ENCODE measurements at regions not wholly inside any gene's neighbourhood (a gene's known extent, or its start where the extent isn't known, plus 50 kb on each side); places are given as distances from the start of the nearest gene placed in this dataset.

GRCh38 chr10:50988792-50989191, 85.5 kb upstream of the PRKG1 start:
- no peak overlapping the region for H2AFZ ChIP-seq (ENCODE audit: low read depth, low read length)
- ATAC-seq (0 out of 3 replicates have a peak, but pooled peaks have one; percentile 34), FAIRE-seq (peak; percentile 29), DNase-seq (ENCODE audit: extremely low read depth in 1 of 4, low spot score in 3 of 4) (peak in 1 of 4 experiments; percentile 17)
- no peaks in the 10 kb centered on the region for H3K9me1 ChIP-seq (ENCODE audit: control insufficient read depth, insufficient read depth, low read length)
- no peak overlapping the region for H3K4me3 ChIP-seq
- ChIA-PET CTCF (ENCODE audit: low intra/inter-chr PET ratio) (interaction anchor here (0.6 to 1.3 kb wide), 5 partner anchors 22 to 1226 kb away, joined by 3 to 4 read pairs (median 3); no protein-coding TSS in a partner anchor), POLR2A (no interaction called here)
- no peaks in the 10 kb centered on the region for H3K79me2 ChIP-seq (ENCODE audit: control insufficient read depth, insufficient read depth, low read length)
- H3K27ac ChIP-seq (ENCODE audit: extremely low read depth, low read depth, low read length), result no peak overlapping the region
- H3K9me3 ChIP-seq (replicated peaks; ENCODE audit: control insufficient read depth, insufficient read depth, low read depth, low read length), result no peaks in the 10 kb centered on the region
- intact Hi-C loops (cut with micrococcal nuclease), result no loop called here
- H3K27me3 ChIP-seq (ENCODE audit: control insufficient read depth in 2 of 2, insufficient read depth in 2 of 2, low read length in 2 of 2), result peaks cover 9 to 19% of the 10 kb centered on the region in 2 experiments; a peak in 4 of 5 replicates
- H3K9ac ChIP-seq (ENCODE audit: insufficient read depth in 1 of 2, low read depth in 2 of 2, low read length in 2 of 2), result no peak overlapping the region
- no peak overlapping the region for H3K4me2 ChIP-seq (ENCODE audit: insufficient read depth, low read length)
- in situ Hi-C loops (cut with MboI), result no loop called here
- peak in 2 of 3 experiments; percentile 22 to 50; a peak in 3 of 6 replicates for TF ChIP-seq CTCF (IDR thresholded peaks at IDR 0.05 in 2 of 3, conservative IDR thresholded peaks at IDR 0.05 in 1 of 3; ENCODE audit: insufficient read depth in 2 of 3, low read depth in 1 of 3, low read length in 3 of 3)
- TF ChIP-seq RAD21 (CRISPR knock-in tag; conservative IDR thresholded peaks at IDR 0.05 in 1 of 2, IDR thresholded peaks at IDR 0.05 in 1 of 2), result peak in 1 of 2 experiments; percentile 48; a peak in 3 of 4 replicates
- no peak for TF ChIP-seq PBX2 (CRISPR knock-in tag; IDR thresholded peaks at IDR 0.05; ENCODE audit: low read depth)
- TF ChIP-seq PBX2 (tag; conservative IDR thresholded peaks at IDR 0.05; ENCODE audit: low read depth), result peak; percentile 59
- peak; percentile 7 for TF ChIP-seq MEIS2 (IDR thresholded peaks at IDR 0.05; ENCODE audit: partially characterized antibody)
- peak; percentile 54; the same call in 1 of the 2 replicates for TF ChIP-seq ZNF384 (IDR thresholded peaks at IDR 0.05; ENCODE audit: low read depth, low read length)
- TF ChIP-seq ZNF232 (CRISPR knock-in tag; IDR thresholded peaks at IDR 0.05), result no peak
- no peak for TF ChIP-seq SFPQ (IDR thresholded peaks at IDR 0.05; ENCODE audit: low read depth, low read length)
- H3K4me1 ChIP-seq (replicated peaks in 1 of 2; ENCODE audit: control insufficient read depth in 2 of 2, insufficient read depth in 2 of 2, low read length in 2 of 2), result peaks cover 0 to 8% of the 10 kb centered on the region in 2 experiments; a peak in 1 of 5 replicates
- BruUV-seq (replicated peaks), result no TSS peak
- 9% methylated on average over 4 of the region's 4 CpGs for WGBS (ENCODE audit: insufficient coverage, low coverage, missing lambda C conversion rate)
- no peaks in the 10 kb centered on the region for H3K36me3 ChIP-seq (ENCODE audit: control insufficient read depth, insufficient read depth, low read length)
- H4K20me1 ChIP-seq (replicated peaks; ENCODE audit: control insufficient read depth, insufficient read depth, low read length), result no peaks in the 10 kb centered on the region
